Left lung (tissue), 4 donors: ENCODE measurements at regions not wholly inside any gene's neighbourhood (a gene's known extent, or its start where the extent isn't known, plus 50 kb on each side); places are given as distances from the start of the nearest gene placed in this dataset.
A peak's percentile ranks its signal among the peaks of the same experiment; 100 is the strongest.

Experiments used
- ATAC-seq: fragments of 200-7000 bp; cut with Tn5 transposase; one replicate; pipeline ENCODE4 v1.9.1; 2020; ENCODE audit warnings: moderate library complexity
- DNase-seq, 4 donors: peaks; one replicate each; pipeline ENCODE4 v3.0.0-alpha.2; 2013 to 2020
- H3K27ac ChIP-seq, 2 donors: fragments of 200-600 bp; sonication (generic) in 1 of 2; one replicate each; pipeline versions ENCODE4 v1.5.0 to v1.8.0; 2020 to 2021
- H3K27me3 ChIP-seq, 2 donors: fragments of 200-600 bp; sonication (generic) in 1 of 2; one replicate each; pipeline versions ENCODE4 v1.5.0 to v1.8.0; 2020 to 2021
- H3K36me3 ChIP-seq, 2 donors: fragments of 200-600 bp; sonication (generic) in 1 of 2; one replicate each; pipeline versions ENCODE4 v1.5.0 to v1.8.0; 2020 to 2021
- H3K4me1 ChIP-seq, 2 donors: fragments of 200-600 bp; one replicate each; pipeline ENCODE4 v1.8.0; 2021
- H3K4me3 ChIP-seq, 2 donors: fragments of 200-600 bp; sonication (generic) in 1 of 2; one replicate each; pipeline versions ENCODE4 v1.5.0 to v1.8.0; 2020 to 2021; ENCODE audit warnings: mild to moderate bottlenecking in 1 of 2
- H3K9me3 ChIP-seq, 2 donors: fragments of 200-600 bp; sonication (generic) in 1 of 2; one replicate each; pipeline versions ENCODE4 v1.5.0 to v1.8.0; 2020 to 2021
- CTCF ChIP-seq, 2 donors: fragments of 200-600 bp; sonication (generic) in 1 of 2; IDR thresholded peaks; one replicate each; pipeline versions ENCODE4 v1.5.0 to v1.8.0; 2021; ENCODE audit warnings: antibody characterized with exemption in 2 of 2
- intact Hi-C, 2 donors: fragments of 100-400 bp; cut with DNase I; formaldehyde crosslinking; loops; one replicate each; pipeline versions ENCODE4 v1.11.2 to v1.14.2; 2022
- donor health status: DM: no; HTN: yes; CAD: no.
- donor health status: DM: no; HTN: no; CAD: no.

DNA sequence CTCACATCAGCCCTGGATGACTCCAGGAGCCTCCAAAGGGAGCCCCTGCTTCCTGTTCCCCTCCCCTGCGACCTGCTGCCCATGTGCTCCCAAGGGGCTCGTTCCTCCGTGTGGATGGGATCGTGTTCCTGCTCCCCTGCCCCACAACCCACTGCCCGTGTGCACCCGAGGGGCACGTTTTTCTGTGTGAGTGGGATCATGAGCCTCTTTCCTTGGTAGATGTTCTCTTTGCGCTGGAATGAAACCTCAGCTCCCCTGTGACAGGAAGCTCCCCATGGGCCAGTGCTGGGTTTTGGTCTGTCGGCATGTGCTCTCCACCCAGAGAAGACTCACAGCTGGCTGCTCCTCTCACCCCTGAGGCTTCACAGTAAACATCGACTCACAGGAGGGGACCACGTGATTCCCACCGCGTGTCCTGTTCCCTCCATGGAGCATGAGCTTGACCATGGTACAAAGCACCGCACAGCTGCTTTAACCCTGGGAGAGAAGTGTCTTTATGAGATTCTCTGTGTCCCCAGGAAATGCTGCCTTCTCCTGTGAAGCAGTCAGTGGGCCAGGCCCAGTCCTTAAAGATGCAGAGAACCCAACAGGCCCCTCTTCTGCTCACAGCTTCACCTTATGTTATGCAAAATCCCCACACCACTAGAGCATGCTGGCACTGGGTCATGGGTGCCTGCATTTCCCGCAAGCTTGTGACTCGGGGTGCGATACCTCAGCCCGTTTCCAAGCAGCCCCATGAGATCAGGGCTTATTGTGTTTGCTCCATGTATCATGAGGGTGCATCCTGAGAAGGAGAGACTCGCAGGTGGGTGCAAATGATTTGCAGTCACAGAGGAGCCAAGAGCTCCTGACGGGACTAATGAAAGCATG lies 215.1 kb downstream of the ERMARD start:
- Histone ChIP-seq H3K36me3 (no peaks in the 10 kb centered on the region), H3K9me3 (no peaks in the 10 kb centered on the region)
- intact Hi-C loops: no loop called here

GRCh38 chr6:169965657-169966311 lies 214.4 kb downstream of the ERMARD start:
- ATAC-seq: no peak
- Histone ChIP-seq H3K27me3 (peaks cover 8 to 55% of the 10 kb centered on the region in 2 donors), H3K27ac (no peak overlapping the region), H3K9me3 (no peaks in the 10 kb centered on the region), H3K4me1 (peaks cover 0 to 13% of the 10 kb centered on the region in 2 donors), H3K4me3 (no peak overlapping the region), H3K36me3 (no peaks in the 10 kb centered on the region)
- peak in 1 of 4 donors; percentile 63 for DNase-seq
- no peak for TF ChIP-seq CTCF (IDR thresholded peaks at IDR 0.05)
- intact Hi-C loops: no loop called here

More for the DNA sequence above, 215.1 kb downstream of the ERMARD start:
- DNase-seq (peak in 1 of 4 donors; percentile 48), ATAC-seq (no peak)
- TF ChIP-seq CTCF (IDR thresholded peaks at IDR 0.05): no peak
- Histone ChIP-seq H3K4me3 (no peak overlapping the region), H3K27ac (no peak overlapping the region), H3K27me3 (peaks cover 8 to 49% of the 10 kb centered on the region in 2 donors), H3K4me1 (peaks cover 0 to 9% of the 10 kb centered on the region in 2 donors)

DNA sequence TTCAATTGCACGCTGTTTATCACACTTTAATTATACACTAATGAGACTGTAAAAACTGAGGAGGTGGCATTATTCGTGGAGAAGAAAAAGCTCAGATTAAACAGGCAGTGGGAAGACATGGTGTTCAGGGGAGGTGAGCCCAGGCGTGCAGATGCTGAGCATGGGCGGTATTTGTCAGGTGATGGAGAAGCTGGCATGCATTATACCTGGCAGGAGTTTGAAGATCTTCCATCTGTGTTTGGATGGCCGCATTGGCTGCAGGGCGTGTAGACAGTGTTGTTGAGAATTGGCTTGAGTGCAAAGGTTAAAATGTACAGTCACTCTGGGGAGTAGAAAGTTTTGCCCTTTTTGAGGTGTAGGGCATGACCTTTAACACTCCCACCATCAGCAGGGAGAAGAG lies 213.8 kb downstream of the ERMARD start:
- Histone ChIP-seq H3K4me1 (peaks cover 0 to 13% of the 10 kb centered on the region in 2 donors), H3K27me3 (peaks cover 8 to 55% of the 10 kb centered on the region in 2 donors), H3K4me3 (no peak overlapping the region), H3K36me3 (no peaks in the 10 kb centered on the region), H3K27ac (no peak overlapping the region), H3K9me3 (no peaks in the 10 kb centered on the region)
- ATAC-seq (no peak), DNase-seq (no peak)
- no peak for TF ChIP-seq CTCF (IDR thresholded peaks at IDR 0.05)
- intact Hi-C loops: no loop called here

DNA sequence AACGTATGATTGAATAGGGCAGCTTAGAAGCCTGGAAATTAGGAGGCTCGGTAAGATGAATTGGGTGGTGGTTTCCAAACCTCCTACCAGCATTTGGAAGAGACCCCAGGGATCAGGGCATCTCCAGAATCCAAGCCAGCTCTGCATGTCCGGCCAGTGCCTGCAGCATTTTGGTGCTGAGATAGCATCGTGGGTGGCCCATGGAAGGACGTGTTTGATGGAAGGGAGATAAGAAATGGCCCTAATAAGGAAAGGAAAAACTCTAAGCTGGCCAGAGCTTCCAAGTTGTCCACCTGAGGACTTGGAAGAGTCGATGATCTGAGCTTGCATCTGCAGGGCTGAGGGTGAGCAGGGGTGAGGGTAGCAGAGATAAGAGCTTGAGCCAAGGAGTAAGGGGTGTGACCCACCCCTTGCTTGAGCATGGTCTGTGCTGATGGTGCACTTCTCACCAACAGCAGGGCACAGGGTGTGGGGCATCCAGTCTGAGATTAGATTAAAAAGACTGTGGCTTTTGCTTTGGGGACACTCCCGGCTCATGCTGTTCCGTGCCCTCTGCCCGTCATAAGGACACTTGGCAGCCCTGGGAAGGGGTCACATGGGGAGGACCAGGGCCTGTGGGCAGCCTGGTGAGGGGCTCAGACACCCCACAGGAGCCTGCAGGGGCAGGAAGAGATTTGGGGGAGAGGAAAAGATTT lies 213.2 kb downstream of the ERMARD start:
- no peak overlapping the region for H3K27ac ChIP-seq
- H3K4me3 ChIP-seq: no peak overlapping the region
- no peak for ATAC-seq
- H3K4me1 ChIP-seq: peaks cover 0 to 13% of the 10 kb centered on the region in 2 donors
- no peaks in the 10 kb centered on the region for H3K36me3 ChIP-seq
- no peaks in the 10 kb centered on the region for H3K9me3 ChIP-seq
- peaks cover 8 to 60% of the 10 kb centered on the region in 2 donors for H3K27me3 ChIP-seq
- intact Hi-C loops: no loop called here
- no peak for DNase-seq
- no peak for TF ChIP-seq CTCF (IDR thresholded peaks at IDR 0.05)
